T-helper 17 cell (primary cell): ENCODE measurements at regions not wholly inside any gene's neighbourhood (a gene's known extent, or its start where the extent isn't known, plus 50 kb on each side); places are given as distances from the start of the nearest gene placed in this dataset.

Experiments
- ATAC-seq: fragments of 150-1000 bp; cut with Tn5 transposase; 2 replicates; pipeline ENCODE4 v1.10.0; 2021; ENCODE audit warnings: mild to moderate bottlenecking, moderate library complexity
- DNase-seq, 3 donors: peaks; one replicate each; pipeline versions ENCODE4 v3.0.0 to v3.0.0-alpha.2; 2020 to 2021
- H3K9me3 ChIP-seq: one replicate; pipeline ENCODE4 v1.7.0; 2013; ENCODE audit warnings: low read length, mild to moderate bottlenecking; ENCODE audit not compliant: control insufficient read depth, poor library complexity, severe bottlenecking
- H3K27ac Mint-ChIP-seq: one replicate; pipeline ENCODE4 v1.8.0; 2022; ENCODE audit warnings: mild to moderate bottlenecking, moderate library complexity, mixed read lengths
- H3K27me3 Mint-ChIP-seq: one replicate; pipeline ENCODE4 v1.8.0; 2022; ENCODE audit warnings: mixed read lengths
- H3K36me3 Mint-ChIP-seq: one replicate; pipeline ENCODE4 v1.8.0; 2022; ENCODE audit warnings: low read depth, mixed read lengths
- H3K4me1 Mint-ChIP-seq: one replicate; pipeline ENCODE4 v1.8.0; 2022; ENCODE audit warnings: mild to moderate bottlenecking, mixed read lengths
- H3K4me3 Mint-ChIP-seq: one replicate; pipeline ENCODE4 v1.8.0; 2022; ENCODE audit warnings: mild to moderate bottlenecking, moderate library complexity, mixed read lengths

DNA sequence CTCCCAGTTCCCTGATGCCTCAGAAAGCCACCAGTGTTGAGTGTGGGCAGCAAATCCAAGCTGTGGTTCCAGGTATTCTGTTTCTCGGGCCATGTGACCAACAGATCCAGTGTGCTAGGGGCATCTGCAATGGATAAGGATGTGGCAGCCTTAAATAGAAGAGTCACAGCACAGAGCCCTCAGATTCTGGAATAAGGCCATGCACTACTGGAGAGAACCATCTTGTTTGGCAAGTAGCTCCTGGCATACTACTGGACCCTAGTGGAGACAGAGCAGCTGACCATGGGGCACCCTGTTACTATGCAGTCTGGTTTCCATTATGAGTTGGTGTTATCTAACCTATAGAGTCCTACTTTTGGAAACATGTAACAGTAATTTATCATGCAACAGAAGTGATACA is 53.3 kb upstream of the ZBTB7C start:
- Mint-ChIP-seq H3K36me3 (peaks cover 3% of the 10 kb centered on the region), H3K4me1 (peaks cover 9% of the 10 kb centered on the region), H3K27me3 (peaks cover 71% of the 10 kb centered on the region), H3K4me3 (no peak overlapping the region), H3K27ac (no peak overlapping the region)
- ATAC-seq (no peak), DNase-seq (no peak)
- no peaks in the 10 kb centered on the region for H3K9me3 ChIP-seq

DNA sequence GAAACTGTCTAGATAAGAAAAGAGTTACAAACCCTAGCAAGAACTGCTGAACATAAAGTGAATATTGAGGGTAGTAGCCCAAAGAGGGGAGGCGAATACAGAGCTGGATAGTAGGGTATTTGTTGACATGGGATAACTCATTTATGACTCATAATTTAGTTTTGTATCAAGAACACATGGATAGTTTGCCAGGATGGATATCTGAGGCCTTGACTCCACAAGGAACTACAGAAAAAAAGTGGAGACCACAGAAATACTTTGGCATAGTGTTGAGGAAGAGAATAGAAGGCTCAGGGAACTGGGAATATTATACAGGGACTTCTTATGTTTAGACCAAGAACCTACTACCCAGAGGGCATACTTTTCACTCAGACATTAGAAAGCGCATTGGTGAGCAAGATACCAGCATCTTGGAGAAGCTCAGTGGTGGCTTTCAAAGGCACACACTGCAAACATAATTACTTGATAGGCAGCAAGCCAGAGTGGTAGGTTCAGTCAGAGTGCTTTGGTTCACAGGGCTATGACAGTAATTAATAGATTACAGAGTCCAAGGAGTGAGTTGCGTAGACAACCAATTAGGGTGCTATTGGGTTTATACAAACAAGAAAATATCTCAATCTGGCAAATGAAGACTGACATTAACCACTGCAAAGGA is 51.9 kb upstream of the ZBTB7C start:
- Mint-ChIP-seq H3K36me3 (peaks cover 3% of the 10 kb centered on the region), H3K27ac (no peak overlapping the region), H3K4me1 (peaks cover 19% of the 10 kb centered on the region), H3K27me3 (peaks cover 63% of the 10 kb centered on the region), H3K4me3 (no peak overlapping the region)
- ATAC-seq (no peak), DNase-seq (no peak)
- no peaks in the 10 kb centered on the region for H3K9me3 ChIP-seq

GRCh38 chr18:48459465-48459864 is 50.3 kb upstream of the ZBTB7C start:
- H3K36me3 Mint-ChIP-seq: peaks cover 3% of the 10 kb centered on the region
- H3K27me3 Mint-ChIP-seq: peaks cover 49% of the 10 kb centered on the region
- no peak overlapping the region for H3K4me3 Mint-ChIP-seq
- ATAC-seq (no peak), DNase-seq (no peak)
- H3K9me3 ChIP-seq: no peaks in the 10 kb centered on the region
- no peak overlapping the region for H3K27ac Mint-ChIP-seq
- peaks cover 27% of the 10 kb centered on the region for H3K4me1 Mint-ChIP-seq

- peaks cover 45% of the 10 kb centered on the region for H3K27me3 Mint-ChIP-seq
- no peak overlapping the region for H3K4me3 Mint-ChIP-seq
- no peaks in the 10 kb centered on the region for H3K9me3 ChIP-seq
- no peak for DNase-seq
- no peak overlapping the region for H3K27ac Mint-ChIP-seq
- peaks cover 27% of the 10 kb centered on the region for H3K4me1 Mint-ChIP-seq
- H3K36me3 Mint-ChIP-seq: peaks cover 3% of the 10 kb centered on the region
- ATAC-seq: no peak
Observed at GRCh38 chr18:48459016-48459415, 49.8 kb upstream of the ZBTB7C start.
